PC-9 (cell line): ENCODE measurements at regions not wholly inside any gene's neighbourhood (a gene's known extent, or its start where the extent isn't known, plus 50 kb on each side); places are given as distances from the start of the nearest gene placed in this dataset.

Experiments used
- BruUV-seq: library from RNA; stranded (reverse); fragments of 400-500 nt; replicated peaks from 2 replicates; lab custom pipeline; 2021; lab: Mats Ljungman, UMichigan
- CTCF ChIA-PET: fragments of 300-600 bp; sonication (Branson Sonifier 250); formaldehyde crosslinking; loops from one replicate; lab custom pipeline; 2022; ENCODE audit warnings: antibody characterized with exemption; lab: Charles Lee
- POLR2A ChIA-PET: fragments of 300-600 bp; sonication (Branson Sonifier 250); formaldehyde crosslinking; loops from one replicate; lab custom pipeline; 2022; ENCODE audit warnings: antibody characterized with exemption; ENCODE audit not compliant: unreplicated experiment; lab: Charles Lee
- DNase-seq, 2 experiments: peaks; one replicate each; pipeline versions ENCODE4 v3.0.0 to v3.0.0-alpha.2; 2015 to 2022; ENCODE audit warnings: mixed read lengths in 1 of 2
- H2AFZ ChIP-seq: fragments of 200-600 bp; sonication (generic); 2 replicates; pipeline ENCODE4 v1.8.1; 2017; ENCODE audit warnings: antibody characterized with exemption
- H3F3A ChIP-seq: fragments of 200-600 bp; sonication (generic); 2 replicates; pipeline ENCODE4 v1.8.1; 2017; ENCODE audit warnings: antibody characterized with exemption, mild to moderate bottlenecking, low read depth; ENCODE audit not compliant: insufficient read depth
- H3K27ac ChIP-seq: fragments of 200-600 bp; sonication (generic); 2 replicates; pipeline ENCODE4 v1.6.1; 2016; ENCODE audit warnings: mixed run types
- H3K27me3 ChIP-seq: fragments of 200-600 bp; sonication (generic); 2 replicates; pipeline ENCODE4 v1.6.1; 2016; ENCODE audit warnings: low read depth, mixed run types; ENCODE audit not compliant: insufficient read depth
- H3K36me3 ChIP-seq: fragments of 200-600 bp; sonication (generic); 2 replicates; pipeline ENCODE4 v1.6.1; 2016; ENCODE audit warnings: low read depth, mixed run types
- H3K4me1 ChIP-seq: fragments of 200-600 bp; sonication (generic); replicated peaks from 2 replicates; pipeline ENCODE4 v1.6.1; 2016; ENCODE audit warnings: mixed run types; ENCODE audit not compliant: insufficient read depth
- H3K4me2 ChIP-seq: fragments of 200-600 bp; sonication (generic); 2 replicates; pipeline ENCODE4 v1.6.1; 2017; ENCODE audit warnings: mixed run types
- H3K4me3 ChIP-seq: fragments of 200-600 bp; sonication (generic); 2 replicates; pipeline ENCODE4 v1.6.1; 2016; ENCODE audit warnings: mixed run types
- H3K79me2 ChIP-seq: fragments of 200-600 bp; sonication (generic); 2 replicates; pipeline ENCODE4 v1.6.1; 2017; ENCODE audit warnings: low read depth, mixed run types
- H3K9me2 ChIP-seq: fragments of 200-600 bp; sonication (generic); 2 replicates; pipeline ENCODE4 v1.8.1; 2017; ENCODE audit warnings: mild to moderate bottlenecking; ENCODE audit not compliant: insufficient read depth
- H3K9me3 ChIP-seq: fragments of 200-600 bp; sonication (generic); 2 replicates; pipeline ENCODE4 v1.8.1; 2016; ENCODE audit warnings: low read depth; ENCODE audit not compliant: insufficient read depth
- H4K20me1 ChIP-seq: fragments of 200-600 bp; sonication (generic); 2 replicates; pipeline ENCODE4 v1.8.1; 2017; ENCODE audit not compliant: insufficient read depth
- EZH2 ChIP-seq: fragments of 200-600 bp; sonication (generic); IDR thresholded peaks from 2 replicates; pipeline ENCODE4 v1.8.0; 2017; ENCODE audit warnings: antibody characterized with exemption, low read depth
- intact Hi-C: fragments of 100-400 bp; cut with micrococcal nuclease; formaldehyde crosslinking; loops from one replicate; pipeline ENCODE4 v1.10.0; 2022; ENCODE audit not compliant: unreplicated experiment
- TF ChIP-seq, protein P1 (sequence below): fragments of 200-600 bp; sonication (generic); conservative IDR thresholded peaks from 2 replicates; pipeline ENCODE4 v1.6.1; 2017; ENCODE audit warnings: mixed run types, antibody characterized with exemption, mild to moderate bottlenecking, moderate library complexity

DNA sequence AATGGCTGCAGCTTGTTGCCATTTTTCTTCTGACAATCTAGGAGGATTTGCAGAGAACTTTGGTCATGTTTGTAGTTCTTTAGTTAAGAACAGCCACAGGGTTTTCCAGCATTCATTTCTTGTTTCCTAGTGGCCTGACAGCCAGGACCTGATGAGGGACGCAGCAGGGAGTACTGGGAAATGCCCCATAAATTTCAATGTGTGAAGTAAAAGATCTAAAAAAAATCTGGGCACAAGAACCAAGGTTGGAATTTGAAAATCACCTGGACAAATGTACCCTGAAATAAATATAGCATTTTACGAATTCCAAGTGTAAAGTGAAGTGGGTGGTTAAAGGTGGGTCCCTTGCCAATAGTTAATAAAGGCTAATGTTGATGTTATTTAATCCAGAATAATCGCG lies 195.0 kb downstream of the ZIC1 start:
- no TSS peak for BruUV-seq
- Histone ChIP-seq H2AFZ (no peak overlapping the region), H3K4me1 (no peaks in the 10 kb centered on the region), H3K79me2 (no peaks in the 10 kb centered on the region), H3K9me2 (no peaks in the 10 kb centered on the region), H3K36me3 (no peaks in the 10 kb centered on the region), H3K27me3 (no peaks in the 10 kb centered on the region), H3K4me3 (no peak overlapping the region), H3K27ac (no peak overlapping the region), H3K4me2 (no peak overlapping the region), H4K20me1 (no peaks in the 10 kb centered on the region), H3K9me3 (no peaks in the 10 kb centered on the region), H3F3A (no peaks in the 10 kb centered on the region)
- POLR2A ChIA-PET, result no interaction called here
- TF ChIP-seq, protein P1, sequence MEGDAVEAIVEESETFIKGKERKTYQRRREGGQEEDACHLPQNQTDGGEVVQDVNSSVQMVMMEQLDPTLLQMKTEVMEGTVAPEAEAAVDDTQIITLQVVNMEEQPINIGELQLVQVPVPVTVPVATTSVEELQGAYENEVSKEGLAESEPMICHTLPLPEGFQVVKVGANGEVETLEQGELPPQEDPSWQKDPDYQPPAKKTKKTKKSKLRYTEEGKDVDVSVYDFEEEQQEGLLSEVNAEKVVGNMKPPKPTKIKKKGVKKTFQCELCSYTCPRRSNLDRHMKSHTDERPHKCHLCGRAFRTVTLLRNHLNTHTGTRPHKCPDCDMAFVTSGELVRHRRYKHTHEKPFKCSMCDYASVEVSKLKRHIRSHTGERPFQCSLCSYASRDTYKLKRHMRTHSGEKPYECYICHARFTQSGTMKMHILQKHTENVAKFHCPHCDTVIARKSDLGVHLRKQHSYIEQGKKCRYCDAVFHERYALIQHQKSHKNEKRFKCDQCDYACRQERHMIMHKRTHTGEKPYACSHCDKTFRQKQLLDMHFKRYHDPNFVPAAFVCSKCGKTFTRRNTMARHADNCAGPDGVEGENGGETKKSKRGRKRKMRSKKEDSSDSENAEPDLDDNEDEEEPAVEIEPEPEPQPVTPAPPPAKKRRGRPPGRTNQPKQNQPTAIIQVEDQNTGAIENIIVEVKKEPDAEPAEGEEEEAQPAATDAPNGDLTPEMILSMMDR, result no peak
- TF ChIP-seq EZH2, result no peak
- intact Hi-C loops, result no loop called here
- no peak for DNase-seq
- CTCF ChIA-PET, result no interaction called here

DNA sequence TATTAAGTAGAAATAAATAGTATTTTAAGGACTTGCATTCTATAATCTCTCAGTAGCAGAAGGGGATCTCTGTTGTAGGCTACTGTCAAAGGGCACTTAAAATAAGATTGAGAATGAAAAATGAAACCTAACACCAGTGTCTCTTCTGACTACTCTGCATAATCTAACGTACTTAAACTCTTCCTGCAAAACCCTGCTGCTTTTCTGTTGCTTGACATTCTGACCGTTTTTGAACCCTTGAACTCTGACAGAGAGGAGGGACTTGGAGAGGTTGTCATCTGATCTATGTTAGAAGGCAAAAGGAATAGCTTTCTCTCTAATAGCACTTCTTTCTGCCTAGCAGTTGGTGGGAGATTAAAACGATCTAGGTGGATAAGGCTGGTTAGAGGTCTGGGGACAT lies 204.6 kb downstream of the ZIC1 start:
- no peaks in the 10 kb centered on the region for H3F3A ChIP-seq
- H3K36me3 ChIP-seq, result no peaks in the 10 kb centered on the region
- BruUV-seq, result no TSS peak
- TF ChIP-seq, protein P1, result no peak
- no peak for TF ChIP-seq EZH2
- H3K9me2 ChIP-seq, result no peaks in the 10 kb centered on the region
- no peaks in the 10 kb centered on the region for H3K4me1 ChIP-seq
- ChIA-PET POLR2A (no interaction called here), CTCF (no interaction called here)
- no peak overlapping the region for H3K27ac ChIP-seq
- no peak overlapping the region for H3K4me3 ChIP-seq
- H4K20me1 ChIP-seq, result no peaks in the 10 kb centered on the region
- H3K9me3 ChIP-seq, result no peaks in the 10 kb centered on the region
- DNase-seq, result no peak
- no peak overlapping the region; the same call in 1 of the 2 replicates for H2AFZ ChIP-seq
- H3K4me2 ChIP-seq, result no peak overlapping the region
- H3K79me2 ChIP-seq, result no peaks in the 10 kb centered on the region
- H3K27me3 ChIP-seq, result no peaks in the 10 kb centered on the region
- intact Hi-C loops, result loop anchor here (10.0 kb wide), 2 partner anchors 249 to 751 kb away; no protein-coding TSS in a partner anchor

DNA sequence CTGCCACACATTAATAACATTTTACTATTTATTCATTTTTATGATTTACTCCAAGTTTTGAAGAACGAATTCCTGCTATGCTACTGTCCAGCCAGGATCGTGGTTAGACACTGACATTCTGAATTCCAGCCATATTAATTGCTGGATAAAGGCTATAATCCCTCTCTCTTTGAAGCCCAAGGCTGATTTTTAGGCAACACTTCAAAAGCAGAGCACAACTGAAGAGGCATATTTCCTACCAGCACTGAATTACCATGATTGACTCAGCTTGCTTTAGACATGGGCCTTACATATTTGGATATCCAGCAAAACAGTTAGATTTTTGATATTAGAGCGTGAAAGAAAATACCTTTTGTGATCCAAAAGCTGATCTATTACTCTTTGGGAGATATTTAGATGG lies 205.0 kb downstream of the ZIC1 start:
- no peaks in the 10 kb centered on the region for H3K4me1 ChIP-seq
- H3K36me3 ChIP-seq, result no peaks in the 10 kb centered on the region
- POLR2A ChIA-PET, result no interaction called here
- H3K4me2 ChIP-seq, result no peak overlapping the region
- no peak for DNase-seq
- no peaks in the 10 kb centered on the region for H3K79me2 ChIP-seq
- H2AFZ ChIP-seq, result no peak overlapping the region
- no peaks in the 10 kb centered on the region for H3F3A ChIP-seq
- no TSS peak for BruUV-seq
- intact Hi-C loops, result loop anchor here (10.0 kb wide), 2 partner anchors 249 to 751 kb away; no protein-coding TSS in a partner anchor
- H3K9me3 ChIP-seq, result no peaks in the 10 kb centered on the region
- H3K27ac ChIP-seq, result no peak overlapping the region
- H3K4me3 ChIP-seq, result no peak overlapping the region
- no peaks in the 10 kb centered on the region for H4K20me1 ChIP-seq
- TF ChIP-seq EZH2, result no peak
- TF ChIP-seq, protein P1, result no peak
- no peaks in the 10 kb centered on the region for H3K27me3 ChIP-seq
- H3K9me2 ChIP-seq, result no peaks in the 10 kb centered on the region
- CTCF ChIA-PET, result no interaction called here
